GM23248 (cell line): ENCODE measurements at regions not wholly inside any gene's neighbourhood (a gene's known extent, or its start where the extent isn't known, plus 50 kb on each side); places are given as distances from the start of the nearest gene placed in this dataset.
A peak's percentile ranks its signal among the peaks of the same experiment; 100 is the strongest.

Experiments
- DNase-seq: peaks from one replicate; pipeline ENCODE4 v3.0.0-alpha.2; 2015
- H2AFZ ChIP-seq: fragments of 200-600 bp; sonication (generic); 2 replicates; pipeline ENCODE4 v1.6.1; 2016; ENCODE audit warnings: antibody characterized with exemption
- H3F3A ChIP-seq: fragments of 200-600 bp; sonication (generic); 2 replicates; pipeline ENCODE4 v1.6.1; 2016; ENCODE audit warnings: mild to moderate bottlenecking, antibody characterized with exemption, mixed run types; ENCODE audit not compliant: insufficient read depth
- H3K27ac ChIP-seq: fragments of 200-600 bp; sonication (generic); 2 replicates; pipeline ENCODE4 v1.5.1; 2016; ENCODE audit warnings: mild to moderate bottlenecking
- H3K27me3 ChIP-seq: fragments of 200-600 bp; sonication (generic); replicated peaks from 2 replicates; pipeline ENCODE4 v1.6.1; 2016; ENCODE audit warnings: mild to moderate bottlenecking; ENCODE audit not compliant: insufficient read depth
- H3K36me3 ChIP-seq: fragments of 200-600 bp; sonication (generic); 2 replicates; pipeline ENCODE4 v1.6.1; 2016; ENCODE audit warnings: low read depth, mild to moderate bottlenecking
- H3K4me1 ChIP-seq: fragments of 200-600 bp; sonication (generic); 2 replicates; pipeline ENCODE4 v1.6.1; 2016; ENCODE audit warnings: mild to moderate bottlenecking; ENCODE audit not compliant: insufficient read depth
- H3K4me2 ChIP-seq: fragments of 200-600 bp; sonication (generic); one replicate; pipeline ENCODE4 v1.6.1; 2016; ENCODE audit warnings: mild to moderate bottlenecking; ENCODE audit not compliant: unreplicated experiment
- H3K4me3 ChIP-seq: fragments of 200-600 bp; sonication (generic); 2 replicates; pipeline ENCODE4 v1.5.1; 2016; ENCODE audit warnings: mild to moderate bottlenecking
- H3K79me2 ChIP-seq: fragments of 200-600 bp; sonication (generic); 2 replicates; pipeline ENCODE4 v1.6.1; 2016; ENCODE audit warnings: mild to moderate bottlenecking; ENCODE audit not compliant: insufficient read depth
- H3K9ac ChIP-seq: fragments of 200-600 bp; sonication (generic); 2 replicates; pipeline ENCODE4 v1.6.1; 2016; ENCODE audit warnings: mild to moderate bottlenecking
- H3K9me2 ChIP-seq: fragments of 200-600 bp; sonication (generic); 2 replicates; pipeline ENCODE4 v1.6.1; 2016; ENCODE audit warnings: mixed run types, mild to moderate bottlenecking, moderate library complexity; ENCODE audit not compliant: insufficient read depth
- H3K9me3 ChIP-seq: fragments of 200-600 bp; sonication (generic); one replicate; pipeline ENCODE4 v1.6.1; 2017; ENCODE audit warnings: low read depth
- H4K20me1 ChIP-seq: fragments of 200-600 bp; sonication (generic); 2 replicates; pipeline ENCODE4 v1.6.0; 2016; ENCODE audit not compliant: insufficient read depth
- EZH2 ChIP-seq: fragments of 200-600 bp; sonication (generic); IDR thresholded peaks from 2 replicates; pipeline ENCODE4 v1.6.1; 2018; ENCODE audit warnings: antibody characterized with exemption, mild to moderate bottlenecking; ENCODE audit not compliant: insufficient read depth, poor library complexity, severe bottlenecking
- EZH2phosphoT487 ChIP-seq: fragments of 200-600 bp; sonication (generic); IDR thresholded peaks from 2 replicates; pipeline ENCODE4 v1.6.1; 2018; ENCODE audit warnings: antibody characterized with exemption, moderate library complexity, mild to moderate bottlenecking, low read depth; ENCODE audit not compliant: insufficient read depth
- WGBS, 2 experiments: methylation state at CpG; one replicate each; pipeline ENCODE4 v1.1.6; 2015 to 2017; ENCODE audit warnings: low lambda C conversion rate in 2 of 2, low coverage in 1 of 2; ENCODE audit errors: missing lambda C conversion rate in 2 of 2; 5-methylcytosine and 5-hydroxymethylcytosine counted together
- in situ Hi-C: fragments of 300-500 bp; cut with MboI; formaldehyde crosslinking; loops from 2 replicates; pipeline ENCODE4 v1.15.0; 2020

- Histone ChIP-seq H3K27me3 (no peaks in the 10 kb centered on the region), H3F3A (peaks cover 7% of the 10 kb centered on the region; the same call in 1 of the 2 replicates), H3K4me1 (peaks cover 5% of the 10 kb centered on the region; the same call in 1 of the 2 replicates), H3K4me2 (no peak overlapping the region), H3K9ac (no peak overlapping the region), H3K79me2 (no peaks in the 10 kb centered on the region), H3K27ac (no peak overlapping the region), H4K20me1 (no peaks in the 10 kb centered on the region), H3K9me3 (no peaks in the 10 kb centered on the region), H3K36me3 (no peaks in the 10 kb centered on the region), H2AFZ (no peak overlapping the region), H3K9me2 (no peaks in the 10 kb centered on the region), H3K4me3 (no peak overlapping the region)
- no peak for DNase-seq
- in situ Hi-C loops = no loop called here
- TF ChIP-seq EZH2 (no peak), EZH2phosphoT487 (no peak)
- 31 to 37% methylated on average over 3 of the region's 3 CpGs for WGBS, 2 experiments
Observed at GRCh38 chr1:59223989-59224634, 72.8 kb upstream of the FGGY start.

- H3K4me1 ChIP-seq = peaks cover 9% of the 10 kb centered on the region; the same call in 1 of the 2 replicates
- no peaks in the 10 kb centered on the region for H3K9me3 ChIP-seq
- no peaks in the 10 kb centered on the region for H3K36me3 ChIP-seq
- H3K27ac ChIP-seq = no peak overlapping the region
- H2AFZ ChIP-seq = no peak overlapping the region
- no peaks in the 10 kb centered on the region for H3K79me2 ChIP-seq
- no peak overlapping the region for H3K9ac ChIP-seq
- peaks cover 7% of the 10 kb centered on the region; the same call in 1 of the 2 replicates for H3F3A ChIP-seq
- no peaks in the 10 kb centered on the region for H3K9me2 ChIP-seq
- no peak overlapping the region for H3K4me3 ChIP-seq
- no peak overlapping the region for H3K4me2 ChIP-seq
- 71 to 77% methylated on average over 2 of the region's 2 CpGs for WGBS, 2 experiments
- H3K27me3 ChIP-seq = no peaks in the 10 kb centered on the region
- H4K20me1 ChIP-seq = no peaks in the 10 kb centered on the region
- in situ Hi-C loops = no loop called here
- DNase-seq = no peak
- TF ChIP-seq EZH2 (no peak), EZH2phosphoT487 (no peak)
Observed at GRCh38 chr1:59225594-59226316, 71.1 kb upstream of the FGGY start.

- Histone ChIP-seq H3K9me3 (no peaks in the 10 kb centered on the region), H3K9me2 (no peaks in the 10 kb centered on the region), H3K27me3 (no peaks in the 10 kb centered on the region), H2AFZ (no peak overlapping the region), H3F3A (peaks cover 7% of the 10 kb centered on the region; the same call in 1 of the 2 replicates), H4K20me1 (no peaks in the 10 kb centered on the region), H3K4me1 (peaks cover 9% of the 10 kb centered on the region; the same call in 1 of the 2 replicates), H3K4me3 (no peak overlapping the region), H3K27ac (no peak overlapping the region), H3K36me3 (no peaks in the 10 kb centered on the region), H3K9ac (no peak overlapping the region), H3K79me2 (no peaks in the 10 kb centered on the region), H3K4me2 (no peak overlapping the region)
- TF ChIP-seq EZH2phosphoT487 (no peak), EZH2 (no peak)
- peak; percentile 60 for DNase-seq
- in situ Hi-C loops = no loop called here
Observed at GRCh38 chr1:59229138-59229537, 67.8 kb upstream of the FGGY start.

- Histone ChIP-seq H3K9ac (no peak overlapping the region), H3F3A (peaks cover 7% of the 10 kb centered on the region; the same call in 1 of the 2 replicates), H3K36me3 (no peaks in the 10 kb centered on the region), H3K9me3 (no peaks in the 10 kb centered on the region), H3K27ac (no peak overlapping the region), H3K4me2 (no peak overlapping the region), H3K79me2 (no peaks in the 10 kb centered on the region), H3K4me1 (peaks cover 9% of the 10 kb centered on the region; the same call in 1 of the 2 replicates), H4K20me1 (no peaks in the 10 kb centered on the region), H2AFZ (no peak overlapping the region), H3K9me2 (no peaks in the 10 kb centered on the region), H3K4me3 (no peak overlapping the region), H3K27me3 (no peaks in the 10 kb centered on the region)
- 10 to 20% methylated on average over 2 of the region's 2 CpGs for WGBS, 2 experiments
- peak; percentile 38 for DNase-seq
- in situ Hi-C loops = no loop called here
- TF ChIP-seq EZH2 (no peak), EZH2phosphoT487 (no peak)
Observed at GRCh38 chr1:59230622-59231021, 66.3 kb upstream of the FGGY start.
